ENCODE measurements at regions not wholly inside any gene's neighbourhood (a gene's known extent, or its start where the extent isn't known, plus 50 kb on each side); places are given as distances from the start of the nearest gene placed in this dataset.

GRCh38 chr4:26004290-26004689 is 90.3 kb downstream of the SMIM20 start (continued):
- TF ChIP-seq ATF3 (IDR thresholded peaks at IDR 0.05; ENCODE audit: insufficient read depth, low read depth, low read length) (no peak), SP2 (IDR thresholded peaks at IDR 0.05; ENCODE audit: low read length) (no peak), MAFK (IDR thresholded peaks at IDR 0.05; ENCODE audit: low read depth, low read length) (no peak), CHD2 (IDR thresholded peaks at IDR 0.05; ENCODE audit: low read length) (no peak)

All from H1 (cell line).